RKO (cell line): ENCODE measurements at regions not wholly inside any gene's neighbourhood (a gene's known extent, or its start where the extent isn't known, plus 50 kb on each side); places are given as distances from the start of the nearest gene placed in this dataset.

Experiments used
- DNase-seq: peaks from one replicate; pipeline ENCODE4 v3.0.0-alpha.2; 2016; ENCODE audit warnings: low spot score

DNA sequence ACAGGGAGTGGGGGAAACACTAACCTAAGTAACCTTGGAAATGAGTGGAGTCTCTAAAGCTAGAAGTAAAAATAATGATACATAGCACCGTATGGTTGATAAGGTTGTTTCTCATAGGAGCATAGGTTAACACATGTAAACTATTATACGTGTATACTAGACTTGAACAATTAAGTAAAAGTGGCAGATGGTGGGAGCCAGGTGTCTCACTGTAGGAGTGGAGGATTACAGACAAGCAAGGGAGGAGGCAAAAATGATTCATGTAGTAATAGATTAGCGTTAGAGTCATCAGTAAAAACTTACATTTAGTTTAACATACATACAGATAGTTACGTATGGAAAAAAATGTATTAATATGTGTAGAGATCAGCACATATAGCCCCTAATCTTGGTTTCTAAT, 138.4 kb upstream of the DSCAM start:
- DNase-seq, result no peak

- no peak for DNase-seq
These were observed 143.4 kb upstream of the DSCAM start for GRCh38 chr21:40990366-40990765.

DNA sequence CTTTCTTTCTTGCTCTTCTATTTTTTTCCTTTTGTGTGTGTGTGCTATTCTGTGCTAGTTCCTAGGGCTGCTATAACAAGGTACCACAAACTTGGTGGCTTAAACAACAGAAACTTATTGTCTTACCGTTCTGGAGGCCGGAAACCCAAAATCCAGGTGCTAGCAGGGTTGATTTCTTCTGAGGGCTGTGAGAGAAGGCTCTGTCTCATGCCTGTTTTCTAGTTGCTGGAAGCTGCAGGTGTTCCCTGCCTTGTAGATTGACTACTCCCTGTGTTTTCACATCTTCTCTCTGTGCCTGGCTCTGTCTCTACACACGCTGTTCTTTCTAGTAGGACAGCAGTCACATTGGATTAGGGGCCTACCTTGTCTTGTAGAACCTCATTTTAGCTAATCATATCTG, 150.9 kb upstream of the DSCAM start:
- no peak for DNase-seq

DNA sequence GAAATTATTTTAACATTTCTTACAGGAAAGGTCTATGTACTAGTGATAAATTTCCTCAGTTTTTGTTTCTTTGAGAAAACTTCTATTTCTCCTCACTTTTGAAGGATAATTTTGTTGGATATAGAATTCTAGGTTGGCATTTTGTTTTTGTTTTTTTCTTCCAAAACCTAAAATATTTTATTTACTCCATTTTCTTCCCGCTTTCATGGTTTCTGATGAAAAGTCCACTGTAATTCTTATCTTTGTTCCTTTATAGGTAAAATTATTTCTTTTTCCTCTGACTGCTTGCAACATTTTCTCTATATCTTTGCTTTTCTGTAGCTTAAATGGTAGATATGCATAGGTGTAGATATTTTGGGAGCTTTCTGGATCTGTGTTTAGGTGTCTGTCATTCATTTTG, 153.9 kb upstream of the DSCAM start:
- DNase-seq, result no peak

DNA sequence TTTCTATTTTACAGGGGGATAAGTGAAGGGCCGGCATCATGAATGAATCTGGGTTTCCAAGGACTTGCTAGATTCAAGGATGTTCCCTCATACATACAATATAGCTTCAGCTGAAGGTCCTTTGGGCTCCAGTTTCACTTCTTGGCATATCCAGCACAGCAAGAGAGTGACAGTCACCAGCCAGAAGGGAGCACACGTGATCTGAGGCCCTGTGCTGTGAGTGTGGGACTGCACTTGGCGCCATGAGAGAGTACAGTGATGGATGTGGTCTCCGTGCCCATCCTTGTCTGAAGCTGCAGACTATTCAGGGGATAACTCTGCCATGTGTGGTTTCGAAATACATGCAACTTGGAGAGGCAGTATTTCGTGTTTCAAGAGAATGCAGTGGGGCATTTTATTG, 159.7 kb upstream of the DSCAM start:
- no peak for DNase-seq

DNA sequence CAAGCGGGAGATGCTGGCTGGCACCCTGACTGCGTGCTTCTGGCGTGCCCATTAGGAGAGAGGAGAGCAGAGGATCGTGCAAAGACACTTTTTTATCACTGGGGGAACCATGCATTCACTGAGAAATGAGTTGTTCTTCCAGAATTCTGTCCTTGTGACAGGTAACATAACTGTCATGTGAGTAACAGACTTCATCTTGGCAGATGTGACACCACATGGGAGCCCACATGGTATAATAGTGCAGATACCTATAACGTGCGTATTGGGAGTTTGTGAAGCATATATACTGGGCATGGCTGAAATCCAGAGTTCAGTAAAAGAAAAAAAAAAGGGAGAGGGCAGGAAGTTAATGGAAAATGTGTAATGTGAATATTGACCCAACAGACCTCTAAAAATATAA, 159.6 kb upstream of the BACE2 start:
- DNase-seq, result no peak

DNA sequence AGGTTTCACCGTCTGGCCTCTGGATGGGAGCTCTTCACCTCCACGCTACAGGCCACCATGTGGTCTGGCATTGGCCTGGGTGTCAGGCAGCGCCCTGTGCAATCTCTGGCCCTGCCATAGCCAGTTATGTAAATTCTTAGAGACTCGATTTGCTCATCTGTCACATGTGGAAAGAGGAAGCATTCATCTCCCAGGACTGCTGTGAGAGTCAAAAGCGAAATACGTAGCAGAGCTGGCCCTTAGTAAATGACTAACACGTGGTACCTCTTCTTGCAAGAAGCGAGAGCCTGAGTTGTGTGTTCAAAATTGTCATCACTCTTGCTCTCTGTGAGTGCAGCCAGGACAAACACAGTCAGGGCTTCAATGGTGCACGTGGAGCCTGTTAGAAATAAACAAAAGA, 159.0 kb upstream of the BACE2 start:
- no peak for DNase-seq

GRCh38 chr21:41009398-41010100, 158.4 kb upstream of the BACE2 start:
- DNase-seq, result no peak

DNA sequence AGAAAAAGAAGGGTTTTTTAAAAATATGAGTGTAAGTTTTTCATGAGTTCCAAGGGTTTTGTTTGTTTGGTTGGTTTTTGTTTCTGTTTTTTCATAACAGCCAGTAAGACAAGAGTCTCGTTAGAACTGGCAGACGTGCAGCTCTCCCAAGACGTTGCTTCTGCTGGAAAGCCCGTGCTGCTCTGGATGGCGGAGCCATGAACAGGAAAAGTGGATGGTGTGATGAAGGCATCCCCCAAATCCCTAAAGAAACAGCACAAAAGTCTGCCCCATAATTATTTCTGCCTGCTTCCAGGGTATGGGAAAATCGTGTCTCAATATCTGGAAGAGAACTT, 157.9 kb upstream of the BACE2 start:
- DNase-seq, result no peak

DNA sequence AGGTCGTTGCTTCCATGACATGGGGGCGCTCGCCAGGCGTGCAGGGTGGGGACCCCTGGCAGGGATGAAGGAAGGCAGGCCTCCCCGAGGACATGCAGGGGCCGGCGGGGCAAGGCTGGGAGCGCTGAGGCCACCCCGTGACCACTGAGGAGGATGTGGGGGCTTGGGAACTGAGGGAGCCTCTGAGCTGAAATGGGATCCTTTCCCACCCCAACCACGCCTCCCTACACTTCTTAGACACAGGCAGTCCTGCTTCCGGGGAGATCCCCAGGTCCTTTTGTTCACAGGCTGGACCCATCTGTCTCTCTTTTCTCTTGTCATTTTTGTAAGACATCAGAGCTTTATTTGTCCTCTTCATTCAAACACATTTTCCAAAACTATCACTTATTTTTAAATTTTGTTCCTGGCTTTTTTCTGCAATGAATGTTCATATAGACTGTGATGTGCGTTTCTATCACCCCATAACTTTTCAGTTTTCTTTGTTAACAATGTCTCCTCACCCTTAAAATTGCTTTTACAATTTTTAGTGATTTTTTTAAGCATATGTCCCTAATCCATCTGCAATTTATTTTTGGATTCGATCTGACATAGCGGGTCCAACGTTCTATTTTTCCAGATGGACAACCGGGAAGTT, 156.7 kb upstream of the BACE2 start:
- no peak for DNase-seq

DNA sequence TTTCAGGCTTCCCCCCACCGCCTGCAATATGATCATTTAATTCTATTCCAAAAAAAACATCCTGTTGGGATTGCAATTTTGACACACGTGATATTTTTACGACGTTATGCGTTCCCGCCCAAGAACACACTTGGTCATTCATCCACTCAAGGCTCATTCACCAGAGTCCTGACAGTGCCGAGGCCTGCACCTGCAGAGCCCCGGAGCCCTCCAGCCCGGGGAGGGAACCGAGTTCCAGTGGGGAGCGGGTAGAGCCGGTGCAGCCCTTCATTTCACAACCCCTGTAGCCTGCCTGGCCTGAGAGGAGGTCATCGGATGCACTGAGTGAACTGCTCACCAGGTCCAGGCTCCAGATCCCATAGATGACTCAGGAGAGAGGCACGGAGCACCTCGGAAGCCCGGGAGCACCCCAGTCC, 156.0 kb upstream of the BACE2 start:
- no peak for DNase-seq

DNA sequence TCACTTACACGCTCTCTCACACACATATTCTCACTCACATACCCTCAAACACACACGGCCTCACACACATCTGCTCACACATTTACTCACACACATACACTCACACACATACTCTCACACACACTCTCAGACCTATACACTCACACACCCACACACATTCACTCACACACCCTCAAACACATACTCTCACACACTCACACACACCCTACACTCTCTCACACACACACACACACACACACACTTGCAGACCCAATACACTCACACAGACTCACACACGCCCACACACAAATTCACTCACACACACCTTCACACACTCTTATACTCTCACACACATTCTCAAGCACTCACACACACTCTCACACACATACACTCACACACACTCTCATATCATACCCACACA, 155.5 kb upstream of the BACE2 start:
- DNase-seq, result no peak

GRCh38 chr21:41016472-41016871, 151.5 kb upstream of the BACE2 start:
- no peak for DNase-seq

DNA sequence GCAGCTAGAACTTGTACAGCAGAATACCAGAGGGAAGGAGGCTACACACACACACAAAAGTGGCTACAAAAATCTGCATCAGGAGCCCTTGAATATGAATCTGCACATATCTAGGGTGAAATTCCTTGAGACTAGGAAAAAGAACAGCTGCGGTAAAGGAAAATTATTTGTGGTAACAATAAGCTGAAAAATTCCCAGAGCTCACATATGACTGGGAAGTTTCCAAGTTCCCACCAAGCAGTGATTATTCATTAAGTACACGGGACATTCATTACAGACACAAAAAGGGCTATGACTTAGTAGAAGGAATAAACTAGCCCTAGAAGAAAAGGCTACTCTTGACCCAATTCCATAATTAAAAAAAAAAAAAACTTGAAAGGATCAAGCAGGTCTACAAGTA, 149.5 kb upstream of the BACE2 start:
- no peak for DNase-seq

- DNase-seq, result no peak
These were observed 144.0 kb upstream of the BACE2 start for GRCh38 chr21:41023936-41024335.

DNA sequence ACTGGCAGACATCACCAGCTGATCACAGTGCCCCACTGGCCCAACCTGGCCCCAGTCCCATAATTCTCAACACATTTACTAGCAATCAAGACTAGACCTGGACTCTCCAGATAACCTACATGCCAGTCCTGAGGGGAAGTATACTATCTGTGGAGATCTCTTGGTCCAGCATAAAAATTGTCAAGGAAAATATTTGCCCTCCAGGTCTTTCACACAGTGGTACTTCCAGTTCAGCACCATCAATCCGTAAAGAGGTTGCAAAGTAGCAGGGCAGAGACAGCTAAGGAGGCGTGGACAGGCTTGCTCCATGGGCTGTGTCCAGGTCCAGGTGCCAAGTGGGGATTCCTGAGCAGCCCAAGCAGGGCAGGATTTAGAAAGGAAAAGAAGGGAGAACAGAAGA, 143.6 kb upstream of the BACE2 start:
- no peak for DNase-seq

DNA sequence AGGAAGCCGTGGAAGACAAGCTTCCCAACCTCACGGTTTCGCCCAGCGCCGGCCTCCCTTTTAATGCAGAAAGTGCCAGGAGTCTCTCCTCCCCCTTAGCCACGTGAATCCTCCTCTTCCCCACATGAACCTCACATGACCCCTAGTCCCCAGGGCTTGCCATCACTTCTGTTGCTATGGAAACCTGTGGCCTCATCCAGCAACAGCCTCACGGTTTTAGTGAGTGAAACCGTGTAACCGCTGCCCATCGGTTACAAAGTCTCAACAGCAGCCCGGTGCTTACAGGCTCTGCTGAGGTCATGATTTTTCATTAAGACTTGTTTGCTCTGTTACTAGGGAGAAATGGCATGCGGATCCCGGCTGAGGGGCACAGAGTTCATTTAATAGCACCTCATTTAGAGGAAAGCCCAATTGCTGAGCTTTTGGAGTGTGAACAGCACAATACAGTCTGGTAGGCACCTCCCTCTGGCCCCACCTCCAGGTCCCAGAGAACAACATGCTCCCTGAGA, 143.2 kb upstream of the BACE2 start:
- no peak for DNase-seq

- DNase-seq, result no peak
These were observed 138.4 kb upstream of the BACE2 start for GRCh38 chr21:41029571-41029970.

DNA sequence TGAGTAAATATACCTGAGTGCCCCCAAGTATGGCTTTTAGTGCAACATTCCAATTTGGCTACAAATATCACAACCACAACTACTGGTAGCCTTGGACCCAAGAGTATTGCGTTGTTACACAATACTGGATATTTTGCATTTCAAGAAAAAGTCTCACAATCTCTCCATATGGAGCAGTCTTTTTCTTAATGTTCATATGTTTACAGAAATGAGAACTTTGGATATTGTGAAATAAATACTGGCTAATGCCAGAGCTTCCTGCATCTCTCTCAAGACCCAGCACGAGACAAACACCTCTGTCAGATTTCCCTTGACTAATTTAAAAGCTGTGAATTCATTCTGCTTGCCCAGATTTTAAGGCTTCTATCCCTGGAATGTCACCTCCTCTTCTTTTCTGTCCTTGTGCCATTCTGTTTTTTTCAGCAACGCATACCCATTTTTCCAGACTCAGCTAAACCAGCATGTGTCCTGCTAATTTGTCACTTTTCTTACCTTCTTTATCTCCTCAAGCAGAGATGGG, 136.2 kb upstream of the BACE2 start:
- no peak for DNase-seq

GRCh38 chr21:41032541-41032940, 135.4 kb upstream of the BACE2 start:
- peak; percentile 11 for DNase-seq

DNA sequence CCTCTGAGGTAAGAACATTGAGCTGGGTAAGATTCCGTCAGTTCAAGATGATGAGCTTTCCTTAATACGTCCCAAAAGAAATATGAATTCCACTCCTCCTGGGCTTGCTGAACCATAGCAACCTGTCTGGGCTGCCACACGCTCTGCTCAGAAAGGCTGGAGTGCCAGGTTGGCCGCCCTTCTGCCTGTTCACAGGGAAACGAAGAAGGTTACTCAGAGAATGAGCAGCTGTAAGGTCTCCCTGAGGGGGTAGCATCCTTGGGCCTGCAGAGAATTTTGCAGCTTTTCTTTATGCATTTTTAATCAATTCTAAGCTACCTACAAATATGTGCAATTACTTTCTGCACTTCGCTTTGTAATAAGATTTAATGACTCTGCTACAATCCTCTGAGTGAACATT, 130.7 kb upstream of the BACE2 start:
- DNase-seq, result no peak

DNA sequence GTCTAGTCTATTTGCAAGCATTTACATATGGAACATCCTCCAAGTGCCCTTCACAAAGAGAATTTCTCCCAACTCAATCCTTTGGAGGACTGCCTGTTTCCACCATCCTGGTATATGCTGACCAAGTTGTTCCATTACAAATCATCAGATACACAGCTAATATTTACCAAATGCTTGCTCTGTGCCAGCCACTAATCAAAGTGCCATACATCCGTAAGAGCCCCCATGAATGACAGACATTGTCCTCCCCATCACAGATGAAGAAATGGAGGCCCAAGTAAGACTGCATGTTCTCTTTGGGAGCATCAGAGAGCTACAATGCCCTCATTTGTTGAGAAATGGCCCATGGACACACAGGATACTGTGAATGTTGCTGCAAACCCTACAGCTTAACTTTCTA, 130.0 kb upstream of the BACE2 start:
- no peak for DNase-seq

- no peak for DNase-seq
These were observed 124.9 kb upstream of the BACE2 start for GRCh38 chr21:41043014-41043413.
